NCI-H2196 treated with DMSO at 0.1 percent for 48 hours (cell line): ENCODE measurements at regions not wholly inside any gene's neighbourhood (a gene's known extent, or its start where the extent isn't known, plus 50 kb on each side); places are given as distances from the start of the nearest gene placed in this dataset.
A peak's percentile ranks its signal among the peaks of the same experiment; 100 is the strongest.
"Not testable (repeated sequence)": the region's sequence is repeated elsewhere in the genome, so short reads cannot be mapped to it uniquely, and the experiment has no call there.

ENCODE experiments used
- DNase-seq: peaks from one replicate; lab custom pipeline; 2025; ENCODE audit not compliant: unreplicated experiment; lab: John Stamatoyannopoulos, UW

GRCh38 chr12:74676955-74677354, 139.3 kb downstream of the ATXN7L3B start:
- not testable (repeated sequence) for DNase-seq

- no peak for DNase-seq
Observed at GRCh38 chr12:74685385-74685784, 147.8 kb downstream of the ATXN7L3B start.

- DNase-seq: peak; percentile 8
Observed at GRCh38 chr12:74689071-74689655, 151.5 kb downstream of the ATXN7L3B start.

- no peak for DNase-seq
Observed at GRCh38 chr12:74689929-74690328, 152.3 kb downstream of the ATXN7L3B start.

- no peak for DNase-seq
Observed at GRCh38 chr12:74719447-74719846, 181.8 kb downstream of the ATXN7L3B start.

GRCh38 chr12:74722709-74723108, 185.1 kb downstream of the ATXN7L3B start:
- DNase-seq: no peak

- DNase-seq: peak; percentile 1
Observed at GRCh38 chr12:74725154-74725553, 187.5 kb downstream of the ATXN7L3B start.

GRCh38 chr12:74728006-74728405, 190.4 kb downstream of the ATXN7L3B start:
- no peak for DNase-seq

GRCh38 chr12:74732164-74732784, 194.6 kb downstream of the ATXN7L3B start:
- no peak for DNase-seq

- DNase-seq: no peak
Observed at GRCh38 chr12:74732826-74733225, 195.2 kb downstream of the ATXN7L3B start.

- no peak for DNase-seq
Observed at GRCh38 chr12:74741112-74741511, 203.5 kb downstream of the ATXN7L3B start.

- no peak for DNase-seq
Observed at GRCh38 chr12:74747305-74747704, 209.7 kb downstream of the ATXN7L3B start.

GRCh38 chr12:74751441-74751840, 213.8 kb downstream of the ATXN7L3B start:
- no peak for DNase-seq

- DNase-seq: no peak
Observed at GRCh38 chr12:74752215-74752614, 214.6 kb downstream of the ATXN7L3B start.

GRCh38 chr12:74770552-74770951, 232.9 kb downstream of the ATXN7L3B start:
- DNase-seq: no peak

- no peak for DNase-seq
Observed at GRCh38 chr12:74775276-74775675, 237.6 kb downstream of the ATXN7L3B start.

GRCh38 chr12:74776378-74776777, 238.7 kb downstream of the ATXN7L3B start:
- no peak for DNase-seq

GRCh38 chr12:74780182-74780849, 242.7 kb downstream of the ATXN7L3B start:
- DNase-seq: no peak

- not testable (repeated sequence) for DNase-seq
Observed at GRCh38 chr12:74780850-74781241, 243.2 kb downstream of the ATXN7L3B start.

GRCh38 chr12:74781991-74782485, 244.4 kb downstream of the ATXN7L3B start:
- DNase-seq: no peak

- DNase-seq: no peak
Observed at GRCh38 chr12:74790931-74791330, 253.3 kb downstream of the ATXN7L3B start.

- DNase-seq: no peak
Observed at GRCh38 chr12:74791365-74791764, 253.7 kb downstream of the ATXN7L3B start.
